Activated T-helper 9 cell treated with anti-CD3 and anti-CD28 coated beads, Interleukin-2, amount 50 U/mL, for 16 hours (primary cell): ENCODE measurements at regions not wholly inside any gene's neighbourhood (a gene's known extent, or its start where the extent isn't known, plus 50 kb on each side); places are given as distances from the start of the nearest gene placed in this dataset.

ENCODE experiments used
- DNase-seq: peaks from one replicate; pipeline ENCODE4 v3.0.0-alpha.2; 2020; ENCODE audit warnings: low read depth

- no peak for DNase-seq
Observed at GRCh38 chr12:75900226-75900625, 131.3 kb downstream of the PHLDA1 start.

GRCh38 chr12:75894965-75895754, 136.4 kb downstream of the PHLDA1 start:
- DNase-seq, result no peak

- DNase-seq, result no peak
Observed at GRCh38 chr12:75893765-75894164, 137.8 kb downstream of the PHLDA1 start.

GRCh38 chr12:75892731-75893408, 138.7 kb downstream of the PHLDA1 start:
- DNase-seq, result no peak

- DNase-seq, result no peak
Observed at GRCh38 chr12:75891072-75891471, 140.5 kb downstream of the PHLDA1 start.

GRCh38 chr12:75890660-75891059, 140.9 kb downstream of the PHLDA1 start:
- DNase-seq, result no peak

GRCh38 chr12:75890141-75890540, 141.4 kb downstream of the PHLDA1 start:
- DNase-seq, result no peak

- DNase-seq, result no peak
Observed at GRCh38 chr12:75888874-75889613, 142.5 kb downstream of the PHLDA1 start.

GRCh38 chr12:75888399-75888798, 143.2 kb downstream of the PHLDA1 start:
- DNase-seq, result no peak

GRCh38 chr12:75887979-75888378, 143.6 kb downstream of the PHLDA1 start:
- no peak for DNase-seq

- DNase-seq, result no peak
Observed at GRCh38 chr12:75884465-75884985, 147.1 kb downstream of the PHLDA1 start.

GRCh38 chr12:75883241-75883640, 148.3 kb downstream of the PHLDA1 start:
- no peak for DNase-seq

GRCh38 chr12:75882421-75882820, 149.2 kb downstream of the PHLDA1 start:
- DNase-seq, result no peak

GRCh38 chr12:75881920-75882319, 149.7 kb downstream of the PHLDA1 start:
- no peak for DNase-seq

GRCh38 chr12:75877763-75878621, 153.6 kb downstream of the PHLDA1 start:
- DNase-seq, result no peak

GRCh38 chr12:75876832-75877762, 154.5 kb downstream of the PHLDA1 start:
- no peak for DNase-seq

- no peak for DNase-seq
Observed at GRCh38 chr12:75874441-75874840, 157.1 kb downstream of the PHLDA1 start.

- no peak for DNase-seq
Observed at GRCh38 chr12:75872762-75873161, 158.8 kb downstream of the PHLDA1 start.

- DNase-seq, result no peak
Observed at GRCh38 chr12:75870878-75871277, 160.7 kb downstream of the PHLDA1 start.

- no peak for DNase-seq
Observed at GRCh38 chr12:75868501-75868900, 163.1 kb downstream of the PHLDA1 start.

GRCh38 chr12:75865315-75865714, 166.3 kb downstream of the PHLDA1 start:
- no peak for DNase-seq
